ENCODE measurements at regions not wholly inside any gene's neighbourhood (a gene's known extent, or its start where the extent isn't known, plus 50 kb on each side); places are given as distances from the start of the nearest gene placed in this dataset.

GRCh38 chr2:129654331-129654730 lies 325.1 kb upstream of the RAB6C start:
- H3K36me3 ChIP-seq = no peaks in the 10 kb centered on the region
- H3K4me3 ChIP-seq = no peak overlapping the region
- no peaks in the 10 kb centered on the region for H3K4me1 ChIP-seq
- no peak for DNase-seq (ENCODE audit: low spot score in 2 of 2)
- no peak overlapping the region for H3K27ac ChIP-seq
- no peaks in the 10 kb centered on the region for H3K9me3 ChIP-seq
- intact Hi-C loops (cut with DNase I) = no loop called here
- no peaks in the 10 kb centered on the region for H3K27me3 ChIP-seq
- TF ChIP-seq CTCF (IDR thresholded peaks at IDR 0.05) = no peak

GRCh38 chr2:129656081-129656598 lies 323.3 kb upstream of the RAB6C start:
- no peak for DNase-seq (ENCODE audit: low spot score in 2 of 2)
- intact Hi-C loops (cut with DNase I) = no loop called here
- Histone ChIP-seq H3K4me1 (no peaks in the 10 kb centered on the region), H3K36me3 (no peaks in the 10 kb centered on the region), H3K9me3 (no peaks in the 10 kb centered on the region), H3K27ac (no peak overlapping the region), H3K27me3 (no peaks in the 10 kb centered on the region), H3K4me3 (no peak overlapping the region)
- TF ChIP-seq CTCF (IDR thresholded peaks at IDR 0.05) = no peak

- intact Hi-C loops (cut with DNase I) = no loop called here
- no peaks in the 10 kb centered on the region for H3K4me1 ChIP-seq
- no peak for TF ChIP-seq CTCF (IDR thresholded peaks at IDR 0.05)
These were observed 321.0 kb upstream of the RAB6C start for GRCh38 chr2:129658430-129658829.

GRCh38 chr2:129661935-129662334 lies 317.5 kb upstream of the RAB6C start:
- H3K27me3 ChIP-seq = no peaks in the 10 kb centered on the region
- H3K4me3 ChIP-seq = no peak overlapping the region
- H3K9me3 ChIP-seq = no peaks in the 10 kb centered on the region
- intact Hi-C loops (cut with DNase I) = no loop called here
- H3K4me1 ChIP-seq = no peaks in the 10 kb centered on the region
- TF ChIP-seq CTCF (IDR thresholded peaks at IDR 0.05) = no peak
- H3K27ac ChIP-seq = no peak overlapping the region
- no peaks in the 10 kb centered on the region for H3K36me3 ChIP-seq
- DNase-seq (ENCODE audit: low spot score in 2 of 2) = no peak

More at GRCh38 chr2:129658430-129658829, 321.0 kb upstream of the RAB6C start:
- no peak overlapping the region for H3K4me3 ChIP-seq
- H3K27ac ChIP-seq = no peak overlapping the region
- H3K27me3 ChIP-seq = no peaks in the 10 kb centered on the region
- H3K36me3 ChIP-seq = no peaks in the 10 kb centered on the region
- DNase-seq (ENCODE audit: low spot score in 2 of 2) = no peak
- no peaks in the 10 kb centered on the region for H3K9me3 ChIP-seq

GRCh38 chr2:129667577-129667976 lies 311.9 kb upstream of the RAB6C start:
- H3K4me3 ChIP-seq = no peak overlapping the region
- no peaks in the 10 kb centered on the region for H3K4me1 ChIP-seq
- H3K36me3 ChIP-seq = no peaks in the 10 kb centered on the region
- H3K9me3 ChIP-seq = no peaks in the 10 kb centered on the region
- no peaks in the 10 kb centered on the region for H3K27me3 ChIP-seq
- no peak for DNase-seq (ENCODE audit: low spot score in 2 of 2)
- intact Hi-C loops (cut with DNase I) = no loop called here
- no peak for TF ChIP-seq CTCF (IDR thresholded peaks at IDR 0.05)
- H3K27ac ChIP-seq = no peak overlapping the region

GRCh38 chr2:129672521-129672920 lies 306.9 kb upstream of the RAB6C start:
- no peak for TF ChIP-seq CTCF (IDR thresholded peaks at IDR 0.05)
- intact Hi-C loops (cut with DNase I) = no loop called here
- H3K9me3 ChIP-seq = no peaks in the 10 kb centered on the region
- no peaks in the 10 kb centered on the region for H3K27me3 ChIP-seq
- H3K36me3 ChIP-seq = no peaks in the 10 kb centered on the region
- no peak overlapping the region for H3K27ac ChIP-seq
- DNase-seq (ENCODE audit: low spot score in 2 of 2) = no peak
- no peak overlapping the region for H3K4me3 ChIP-seq
- H3K4me1 ChIP-seq = no peaks in the 10 kb centered on the region
